Duodenal mucosa (tissue), 2 donors: ENCODE measurements at regions not wholly inside any gene's neighbourhood (a gene's known extent, or its start where the extent isn't known, plus 50 kb on each side); places are given as distances from the start of the nearest gene placed in this dataset.

Experiments used
- H3K27ac ChIP-seq: one replicate; pipeline ENCODE4 v1.7.0; 2013; ENCODE audit warnings: low read depth, low read length
- H3K27me3 ChIP-seq, 2 donors: one replicate each; pipeline ENCODE4 v1.7.0; 2013; ENCODE audit warnings: low read length in 2 of 2, control low read depth in 1 of 2; ENCODE audit not compliant: insufficient read depth in 2 of 2, control insufficient read depth in 1 of 2
- H3K36me3 ChIP-seq, 2 donors: one replicate each; pipeline ENCODE4 v1.7.0; 2013; ENCODE audit warnings: low read length in 2 of 2, control low read depth in 1 of 2; ENCODE audit not compliant: insufficient read depth in 2 of 2, control insufficient read depth in 1 of 2
- H3K4me1 ChIP-seq, 2 donors: one replicate each; pipeline ENCODE4 v1.7.0; 2013; ENCODE audit warnings: low read length in 2 of 2, control low read depth in 1 of 2; ENCODE audit not compliant: insufficient read depth in 2 of 2, control insufficient read depth in 1 of 2
- H3K4me3 ChIP-seq, 2 donors: one replicate each; pipeline ENCODE4 v1.7.0; 2013; ENCODE audit warnings: low read length in 2 of 2, low read depth in 1 of 2
- H3K9ac ChIP-seq, 2 donors: one replicate each; pipeline ENCODE4 v1.7.0; 2013; ENCODE audit warnings: low read length in 2 of 2, low read depth in 1 of 2
- H3K9me3 ChIP-seq, 2 donors: one replicate each; pipeline ENCODE4 v1.7.0; 2013; ENCODE audit warnings: low read length in 2 of 2, control low read depth in 1 of 2; ENCODE audit not compliant: control insufficient read depth in 1 of 2

DNA sequence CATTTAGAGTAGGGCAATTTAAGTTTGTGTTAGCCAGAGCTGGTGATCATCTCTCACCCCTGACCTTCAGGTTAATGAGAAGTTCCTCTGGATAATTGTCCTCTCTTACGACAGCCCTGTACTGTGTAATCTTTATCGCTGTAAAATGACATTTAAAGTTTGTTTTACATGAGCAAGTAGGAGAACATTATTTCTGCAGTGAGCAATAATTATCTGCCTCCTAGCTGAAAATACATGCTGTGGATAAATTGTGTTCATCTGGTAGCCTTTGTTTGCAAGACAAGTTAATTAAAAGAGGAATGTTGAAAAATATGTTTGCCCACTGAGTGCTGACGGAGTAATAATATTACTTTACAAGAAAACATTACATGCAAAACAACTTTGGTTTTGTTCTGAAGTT is 1083.8 kb upstream of the NUDT12 start:
- Histone ChIP-seq H3K9ac (no peak overlapping the region), H3K36me3 (no peaks in the 10 kb centered on the region), H3K27ac (no peak overlapping the region), H3K9me3 (peaks cover 0 to 4% of the 10 kb centered on the region in 2 donors), H3K4me3 (no peak overlapping the region), H3K27me3 (no peaks in the 10 kb centered on the region), H3K4me1 (no peaks in the 10 kb centered on the region)

DNA sequence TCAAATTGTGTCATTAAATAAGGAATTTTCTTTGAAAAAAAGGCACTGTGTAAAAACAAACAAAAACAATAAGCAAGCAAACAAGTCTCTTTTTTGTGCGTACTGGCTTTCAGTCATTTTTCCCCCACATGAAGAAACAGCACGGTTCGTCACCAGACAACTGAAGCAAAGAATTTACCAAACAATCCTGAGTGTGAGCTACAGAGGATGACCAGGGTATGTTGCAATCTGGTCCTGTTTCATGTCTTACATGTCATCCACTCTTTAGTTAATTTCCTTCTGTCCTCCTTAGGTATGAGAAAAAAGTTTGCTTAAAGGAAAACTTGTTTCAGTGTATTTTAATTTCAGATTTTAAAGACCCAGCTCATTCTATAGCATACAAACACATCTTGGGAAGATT is 1080.7 kb upstream of the NUDT12 start:
- Histone ChIP-seq H3K9ac (no peak overlapping the region), H3K27me3 (no peaks in the 10 kb centered on the region), H3K9me3 (peaks cover 0 to 4% of the 10 kb centered on the region in 2 donors), H3K27ac (no peak overlapping the region), H3K4me3 (no peak overlapping the region), H3K4me1 (no peaks in the 10 kb centered on the region), H3K36me3 (no peaks in the 10 kb centered on the region)

DNA sequence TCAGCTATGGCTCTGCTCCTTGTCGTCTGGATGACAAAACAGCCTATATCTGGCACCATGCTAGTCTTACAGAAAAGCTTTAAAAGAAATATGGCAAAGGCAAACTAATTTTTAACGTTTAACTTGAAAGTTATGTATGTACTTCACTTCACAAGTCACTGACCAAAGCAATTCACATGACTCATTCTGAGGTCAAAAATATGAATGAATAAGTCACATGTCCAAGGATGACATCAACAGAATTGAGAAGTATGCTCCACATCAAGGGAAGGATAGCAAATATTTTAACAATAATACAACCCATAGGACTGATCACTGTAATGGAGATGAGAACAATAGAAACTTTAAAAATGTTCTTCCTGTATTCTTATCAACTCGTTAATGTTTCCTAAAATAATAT is 1072.6 kb upstream of the NUDT12 start:
- Histone ChIP-seq H3K4me1 (no peaks in the 10 kb centered on the region), H3K36me3 (no peaks in the 10 kb centered on the region)

DNA sequence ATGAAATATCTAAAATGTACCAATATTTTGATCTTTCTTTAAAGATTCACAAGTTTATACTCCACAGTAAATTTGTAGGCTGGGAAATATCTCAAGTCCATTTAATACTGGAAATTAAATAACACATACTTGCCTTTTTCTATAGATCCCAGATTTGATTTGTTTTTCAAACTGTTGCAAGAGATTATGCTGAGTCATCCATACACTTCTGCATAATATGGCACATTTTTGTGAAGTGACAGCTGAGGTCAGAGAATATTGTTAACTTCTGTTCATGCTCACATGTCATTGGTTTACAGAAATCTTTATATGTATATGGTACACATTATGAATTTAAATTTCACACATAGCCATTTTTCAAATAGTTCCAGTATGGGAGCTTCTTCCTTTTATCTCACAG is 1066.3 kb upstream of the NUDT12 start:
- Histone ChIP-seq H3K27ac (no peak overlapping the region), H3K27me3 (no peaks in the 10 kb centered on the region), H3K4me1 (no peaks in the 10 kb centered on the region), H3K36me3 (no peaks in the 10 kb centered on the region), H3K9me3 (peaks cover 0 to 2% of the 10 kb centered on the region in 2 donors), H3K9ac (no peak overlapping the region), H3K4me3 (no peak overlapping the region)

More for the DNA sequence above, 1072.6 kb upstream of the NUDT12 start:
- Histone ChIP-seq H3K4me3 (no peak overlapping the region), H3K9me3 (no peaks in the 10 kb centered on the region), H3K9ac (no peak overlapping the region), H3K27me3 (no peaks in the 10 kb centered on the region), H3K27ac (no peak overlapping the region)

DNA sequence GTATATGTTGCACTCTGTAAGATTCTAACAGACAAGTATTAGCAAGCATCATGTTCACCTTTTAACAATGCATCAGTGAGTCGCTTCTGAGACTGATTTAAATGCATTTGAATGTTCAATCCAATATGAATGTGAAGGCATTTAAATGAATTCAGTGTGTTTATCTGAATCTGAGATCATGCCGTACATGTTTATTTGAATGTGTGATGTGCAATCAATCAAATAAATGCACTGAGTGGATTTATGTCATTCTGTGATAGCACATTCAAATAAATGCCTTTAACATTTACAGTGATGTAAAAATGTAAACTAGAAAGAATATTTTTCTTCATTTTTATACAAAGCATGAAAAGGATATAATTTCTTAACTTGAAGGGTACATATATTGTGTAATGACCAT is 1063.5 kb upstream of the NUDT12 start:
- Histone ChIP-seq H3K27me3 (no peaks in the 10 kb centered on the region), H3K4me1 (no peaks in the 10 kb centered on the region), H3K9ac (no peak overlapping the region), H3K9me3 (peaks cover 2 to 5% of the 10 kb centered on the region in 2 donors), H3K36me3 (no peaks in the 10 kb centered on the region), H3K4me3 (no peak overlapping the region), H3K27ac (no peak overlapping the region)

DNA sequence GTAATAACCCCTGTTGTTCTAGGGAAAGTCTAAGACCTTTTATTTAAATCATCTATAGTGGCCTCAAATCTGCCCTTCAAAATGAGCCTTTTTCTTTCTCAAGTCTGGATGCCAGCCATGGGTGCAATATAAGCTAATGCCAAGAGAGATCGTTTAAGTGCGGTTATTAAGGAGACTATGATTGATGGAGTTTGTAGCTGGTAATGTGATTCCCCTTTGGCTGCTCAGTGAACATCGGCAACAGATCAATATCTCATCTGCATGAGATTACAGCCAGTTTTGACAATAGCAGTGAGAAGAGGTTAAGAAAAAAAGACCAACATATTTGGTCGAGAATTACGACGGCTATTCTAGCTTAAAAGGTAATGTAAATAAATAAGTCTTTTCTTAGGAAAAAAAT is 1049.4 kb upstream of the NUDT12 start:
- no peaks in the 10 kb centered on the region for H3K27me3 ChIP-seq

DNA sequence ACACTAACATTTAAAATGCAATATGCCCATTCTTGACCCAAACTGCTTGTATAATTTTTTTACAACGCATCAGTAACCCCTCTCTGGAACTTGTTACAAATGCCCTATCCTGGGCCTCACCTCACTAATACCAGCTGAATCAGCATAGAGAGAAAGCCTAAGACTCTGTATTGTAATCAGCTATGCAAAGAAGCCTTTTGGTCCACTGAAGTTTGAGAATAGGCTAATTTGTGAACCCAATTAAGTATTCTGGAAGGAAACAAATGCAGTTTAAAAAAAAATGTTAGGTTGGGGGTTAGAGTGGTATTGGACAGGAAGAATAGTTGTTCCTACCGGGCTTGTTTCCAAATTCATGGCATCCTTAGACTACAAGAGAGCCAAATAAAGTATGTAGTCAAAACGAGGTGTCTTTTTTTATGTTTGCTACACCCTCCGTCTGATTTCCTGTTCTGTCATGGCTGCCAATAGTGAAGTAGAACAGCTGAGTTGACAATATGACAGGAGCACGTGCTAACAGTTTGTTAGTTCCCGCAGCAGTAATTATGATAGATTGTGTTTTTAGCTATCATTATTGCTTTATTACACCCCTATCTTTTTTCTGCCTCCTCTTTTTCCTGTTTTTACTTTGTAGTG is 1048.7 kb upstream of the NUDT12 start:
- Histone ChIP-seq H3K4me3 (no peak overlapping the region), H3K9me3 (no peaks in the 10 kb centered on the region), H3K27me3 (no peaks in the 10 kb centered on the region), H3K9ac (no peak overlapping the region), H3K27ac (no peak overlapping the region), H3K4me1 (no peaks in the 10 kb centered on the region), H3K36me3 (no peaks in the 10 kb centered on the region)

More for the DNA sequence above, 1049.4 kb upstream of the NUDT12 start:
- H3K9me3 ChIP-seq = no peaks in the 10 kb centered on the region
- H3K27ac ChIP-seq = no peak overlapping the region
- H3K4me3 ChIP-seq = no peak overlapping the region
- H3K9ac ChIP-seq = no peak overlapping the region
- no peaks in the 10 kb centered on the region for H3K4me1 ChIP-seq
- no peaks in the 10 kb centered on the region for H3K36me3 ChIP-seq

DNA sequence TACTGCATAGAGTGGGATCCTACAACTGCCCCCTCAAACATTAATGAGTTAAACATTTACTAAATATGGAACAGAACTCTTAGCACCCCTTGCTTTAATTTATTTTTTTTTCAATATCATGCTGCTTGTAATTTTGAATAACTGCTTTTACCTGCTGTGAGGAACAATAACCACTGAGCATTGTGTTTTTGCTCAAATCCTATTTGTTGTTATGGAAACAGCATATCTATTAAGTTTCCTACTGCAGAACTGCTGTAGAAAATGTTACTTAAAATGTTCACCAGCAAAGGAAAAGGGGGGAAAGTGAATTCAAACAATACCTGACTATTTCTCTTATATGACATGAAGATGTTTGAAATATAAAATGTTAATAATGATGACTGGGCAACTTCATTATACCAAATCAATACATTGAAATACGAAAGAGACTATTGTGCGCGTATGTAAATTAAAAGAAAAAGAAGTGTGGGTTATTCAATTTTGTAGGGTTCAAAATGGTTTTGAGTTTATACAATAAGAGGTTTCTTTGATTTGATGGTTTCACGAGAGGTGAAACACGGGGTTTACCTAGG is 1043.8 kb upstream of the NUDT12 start:
- H3K9ac ChIP-seq = no peak overlapping the region
- no peaks in the 10 kb centered on the region for H3K4me1 ChIP-seq
- no peak overlapping the region for H3K4me3 ChIP-seq
- H3K9me3 ChIP-seq = peaks cover 0 to 3% of the 10 kb centered on the region in 2 donors
- no peaks in the 10 kb centered on the region for H3K27me3 ChIP-seq
- H3K36me3 ChIP-seq = no peaks in the 10 kb centered on the region
- H3K27ac ChIP-seq = no peak overlapping the region

DNA sequence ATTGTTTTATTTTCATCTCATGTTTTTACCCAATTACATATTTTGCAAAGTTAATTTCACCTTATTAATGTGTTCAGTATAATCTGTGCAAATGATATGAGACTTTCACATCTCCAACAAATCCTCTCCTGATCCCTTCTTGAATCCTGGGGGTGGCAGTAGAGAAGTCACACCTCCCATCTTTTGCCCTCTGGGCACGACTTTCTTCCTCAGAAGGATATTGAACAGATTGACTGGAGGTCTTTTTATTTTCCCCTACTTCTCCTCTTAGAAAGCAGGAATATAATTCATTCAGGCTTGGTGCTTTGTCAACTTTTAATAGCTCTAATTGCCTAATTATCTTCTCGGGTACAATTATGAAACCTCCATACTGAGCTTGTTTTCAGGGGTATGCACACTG is 1037.1 kb upstream of the NUDT12 start:
- no peaks in the 10 kb centered on the region for H3K36me3 ChIP-seq
- no peak overlapping the region for H3K4me3 ChIP-seq
- no peak overlapping the region for H3K27ac ChIP-seq
- no peak overlapping the region for H3K9ac ChIP-seq
- H3K9me3 ChIP-seq = peaks cover 6 to 12% of the 10 kb centered on the region in 2 donors
- H3K27me3 ChIP-seq = no peaks in the 10 kb centered on the region
- no peaks in the 10 kb centered on the region for H3K4me1 ChIP-seq

DNA sequence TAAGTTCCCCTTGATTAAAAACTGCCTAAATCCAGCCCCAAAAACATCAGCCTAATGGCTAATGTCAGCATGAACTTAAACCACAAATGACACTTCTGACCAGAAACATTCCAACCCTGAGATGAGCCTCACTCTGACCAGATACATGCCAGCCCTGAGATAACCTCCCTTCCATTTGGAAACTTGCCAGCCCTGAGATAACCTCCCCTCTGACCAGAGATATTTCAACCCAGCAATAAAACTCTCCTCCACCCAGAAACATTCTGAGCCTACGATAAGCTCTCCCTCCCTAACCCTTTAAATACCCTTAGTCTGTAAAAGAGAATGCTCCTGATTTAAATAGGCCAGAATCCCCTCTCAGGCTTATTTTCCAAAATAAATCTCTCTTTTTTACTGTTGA is 1035.7 kb upstream of the NUDT12 start:
- Histone ChIP-seq H3K4me1 (no peaks in the 10 kb centered on the region), H3K27ac (no peak overlapping the region), H3K9me3 (peaks cover 14% of the 10 kb centered on the region in 2 donors), H3K36me3 (no peaks in the 10 kb centered on the region), H3K27me3 (no peaks in the 10 kb centered on the region), H3K9ac (no peak overlapping the region), H3K4me3 (no peak overlapping the region)
